A549 (cell line): ENCODE measurements at regions not wholly inside any gene's neighbourhood (a gene's known extent, or its start where the extent isn't known, plus 50 kb on each side); places are given as distances from the start of the nearest gene placed in this dataset.

Experiments used
- CEBPB ChIP-seq, 2 experiments: fragments of >200 bp in 1 of 2; sonication (Bioruptor Twin) in 1 of 2; formaldehyde crosslinking in 1 of 2; IDR thresholded peaks; 2 replicates each; pipeline ENCODE4 v1.6.1; 2012 to 2016
- CTCF ChIP-seq: fragments of >200 bp; sonication (Bioruptor Twin); formaldehyde crosslinking; IDR thresholded peaks from 3 replicates; pipeline ENCODE4 v1.5.1; 2016
- EP300 ChIP-seq, 2 experiments: fragments of >200 bp; sonication (Bioruptor Twin); formaldehyde crosslinking; IDR thresholded peaks; 2 replicates in 1 of 2; 3 replicates in 1 of 2; pipeline ENCODE4 v1.6.1; 2016 to 2017
- ESRRA ChIP-seq: fragments of 150-350 bp; IDR thresholded peaks from 2 replicates; pipeline ENCODE4 v1.6.1; 2014; ENCODE audit warnings: mild to moderate bottlenecking, low read length, borderline replicate concordance
- FOXS1 ChIP-seq: fragments of 250-450 bp; sonication (Bioruptor Pico); IDR thresholded peaks from 2 replicates; pipeline ENCODE4 v1.5.0; 2020; ENCODE audit warnings: mild to moderate bottlenecking, moderate library complexity
- JUN ChIP-seq, 2 experiments: fragments of >200 bp; sonication (Bioruptor Twin); formaldehyde crosslinking; IDR thresholded peaks; 2 replicates in 1 of 2; 3 replicates in 1 of 2; pipeline ENCODE4 v1.6.1; 2016 to 2017
- KDM5A ChIP-seq: fragments of 200-600 bp; sonication (generic); IDR thresholded peaks from 2 replicates; pipeline ENCODE4 v1.6.1; 2016; ENCODE audit warnings: antibody characterized with exemption, mild to moderate bottlenecking
- MAFK ChIP-seq: fragments of 450-650 bp; IDR thresholded peaks from 2 replicates; pipeline ENCODE4 v1.6.1; 2014; ENCODE audit not compliant: partially characterized antibody
- MAZ ChIP-seq: fragments of 150-350 bp; IDR thresholded peaks from 2 replicates; pipeline ENCODE4 v1.6.1; 2014; ENCODE audit warnings: antibody characterized with exemption, low read depth, low read length, borderline replicate concordance
- NR3C1 ChIP-seq: fragments of >200 bp; sonication (Bioruptor Twin); formaldehyde crosslinking; IDR thresholded peaks from 3 replicates; pipeline ENCODE4 v1.6.1; 2017
- PHF8 ChIP-seq: fragments of 200-600 bp; sonication (generic); IDR thresholded peaks from 2 replicates; pipeline ENCODE4 v1.6.1; 2016; ENCODE audit warnings: low read depth, mild to moderate bottlenecking, antibody characterized with exemption, moderate library complexity, borderline replicate concordance
- RARB ChIP-seq: fragments of 250-450 bp; sonication (Bioruptor Pico); IDR thresholded peaks from 2 replicates; pipeline ENCODE4 v1.8.0; 2021; ENCODE audit warnings: mild to moderate bottlenecking, moderate library complexity
- RCOR1 ChIP-seq: fragments of 150-350 bp; IDR thresholded peaks from 2 replicates; pipeline ENCODE4 v1.6.1; 2014; ENCODE audit warnings: antibody characterized with exemption, low read length, low read depth
- REST ChIP-seq: fragments of 200-600 bp; sonication (generic); IDR thresholded peaks from 2 replicates; pipeline ENCODE4 v1.6.1; 2016; ENCODE audit warnings: antibody characterized with exemption, mild to moderate bottlenecking, moderate library complexity

- TF ChIP-seq PHF8 (no peak), CTCF (no peak), MAZ (no peak), REST (no peak), EP300 (IDR thresholded peaks at IDR 0.05) (no peak), FOXS1 (CRISPR knock-in tag) (no peak), NR3C1 (no peak), RCOR1 (no peak), KDM5A (no peak), JUN (IDR thresholded peaks at IDR 0.05) (no peak), RARB (CRISPR knock-in tag) (no peak), MAFK (no peak), ESRRA (no peak), CEBPB (IDR thresholded peaks at IDR 0.05) (no peak)
Observed at GRCh38 chr11:93958991-93959390, 62.2 kb upstream of the HEPHL1 start.
